VCaP (cell line): ENCODE measurements at regions not wholly inside any gene's neighbourhood (a gene's known extent, or its start where the extent isn't known, plus 50 kb on each side); places are given as distances from the start of the nearest gene placed in this dataset.

ENCODE experiments used
- H3K27ac ChIP-seq: fragments of 450-650 bp; 2 replicates; pipeline ENCODE4 v1.5.1; 2017
- CTCF ChIP-seq: fragments of 450-650 bp; conservative IDR thresholded peaks from 2 replicates; pipeline ENCODE4 v1.5.1; 2017; ENCODE audit warnings: mild to moderate bottlenecking, moderate library complexity

GRCh38 chr2:59684116-59684770 is 869.2 kb downstream of the BCL11A start:
- H3K27ac ChIP-seq, result peak overlapping the region; percentile 83
- TF ChIP-seq CTCF, result no peak

- TF ChIP-seq CTCF, result no peak
- no peak overlapping the region for H3K27ac ChIP-seq
Observed at GRCh38 chr2:59680863-59681262, 872.6 kb downstream of the BCL11A start.

- no peak for TF ChIP-seq CTCF
- no peak overlapping the region for H3K27ac ChIP-seq
Observed at GRCh38 chr2:59677158-59677557, 876.3 kb downstream of the BCL11A start.

GRCh38 chr2:59674100-59674499 is 879.4 kb downstream of the BCL11A start:
- H3K27ac ChIP-seq, result no peak overlapping the region
- TF ChIP-seq CTCF, result no peak

GRCh38 chr2:59665021-59665420 is 888.4 kb downstream of the BCL11A start:
- TF ChIP-seq CTCF, result no peak
- no peak overlapping the region for H3K27ac ChIP-seq

GRCh38 chr2:59662127-59662861 is 891.2 kb downstream of the BCL11A start:
- no peak for TF ChIP-seq CTCF

GRCh38 chr2:59660262-59660661 is 893.2 kb downstream of the BCL11A start:
- TF ChIP-seq CTCF, result no peak
- no peak overlapping the region for H3K27ac ChIP-seq

More at GRCh38 chr2:59662127-59662861, 891.2 kb downstream of the BCL11A start:
- no peak overlapping the region for H3K27ac ChIP-seq
